HG03095 (cell line): ENCODE measurements at regions not wholly inside any gene's neighbourhood (a gene's known extent, or its start where the extent isn't known, plus 50 kb on each side); places are given as distances from the start of the nearest gene placed in this dataset.
"Not testable (repeated sequence)": the region's sequence is repeated elsewhere in the genome, so short reads cannot be mapped to it uniquely, and the experiment has no call there.

Experiments
- ATAC-seq: cut with Tn5 transposase; IDR thresholded peaks from one replicate; pipeline ENCODE4 v1.9.1; 2021; ENCODE audit warnings: moderate library complexity; ENCODE audit not compliant: unreplicated experiment

- no peak for ATAC-seq
Measured at GRCh38 chr5:42235241-42235640, 188.0 kb upstream of the GHR start.

DNA sequence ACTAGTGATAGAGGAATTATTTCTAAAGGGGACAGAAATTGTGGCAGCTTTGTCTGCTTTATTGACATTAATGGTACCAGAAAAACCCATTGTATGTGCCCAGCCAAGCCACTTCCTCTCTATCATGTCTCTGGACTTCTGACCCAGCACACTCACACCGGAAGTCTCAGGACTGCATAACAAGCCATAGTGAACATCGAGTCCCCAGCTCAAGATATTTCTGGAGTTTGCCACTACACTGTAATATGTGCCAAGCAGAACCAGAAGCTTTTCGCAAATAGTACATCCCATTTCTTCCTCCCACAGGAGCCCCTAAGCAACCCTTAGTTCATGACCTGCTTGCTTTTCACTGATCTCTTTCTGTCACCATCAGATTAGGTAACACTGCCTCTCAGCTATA lies 187.4 kb upstream of the GHR start:
- ATAC-seq: no peak

DNA sequence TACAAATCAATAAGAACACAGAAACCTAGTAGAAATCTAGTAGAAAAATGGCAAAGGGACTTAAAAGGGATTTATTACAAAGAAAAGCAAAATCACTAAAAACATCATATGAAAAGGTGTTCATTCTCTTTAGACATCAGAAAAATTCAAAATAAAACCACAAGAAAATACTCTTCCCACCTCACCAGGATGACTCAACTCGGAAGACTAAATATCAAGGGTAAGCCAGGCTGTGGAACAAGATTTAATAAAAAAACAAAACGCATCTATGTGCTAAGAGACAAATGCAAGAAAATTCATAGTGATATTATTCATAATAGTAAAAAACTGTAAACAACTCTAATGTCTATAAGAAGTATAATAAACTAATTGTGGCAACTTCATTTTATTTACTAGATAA lies 181.6 kb upstream of the GHR start:
- ATAC-seq: no peak

DNA sequence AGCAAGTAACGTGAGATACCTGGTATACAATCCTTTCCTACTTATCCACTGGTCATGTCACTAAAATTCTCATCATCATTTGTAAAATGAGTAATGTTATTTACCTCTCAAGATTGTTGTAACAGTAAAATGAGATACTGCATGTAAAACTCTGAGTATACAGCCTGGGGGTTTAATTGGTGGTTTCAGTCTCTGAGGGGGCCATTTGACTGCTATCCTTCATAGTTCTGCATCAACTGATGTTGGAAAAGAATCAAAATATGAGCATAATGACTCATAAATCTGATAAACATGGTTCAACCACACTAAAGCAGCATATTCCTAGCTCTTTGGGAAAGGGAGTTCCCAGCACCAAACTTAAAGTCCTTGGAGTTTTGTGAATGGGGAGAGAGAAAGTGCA lies 181.0 kb upstream of the GHR start:
- ATAC-seq: no peak

DNA sequence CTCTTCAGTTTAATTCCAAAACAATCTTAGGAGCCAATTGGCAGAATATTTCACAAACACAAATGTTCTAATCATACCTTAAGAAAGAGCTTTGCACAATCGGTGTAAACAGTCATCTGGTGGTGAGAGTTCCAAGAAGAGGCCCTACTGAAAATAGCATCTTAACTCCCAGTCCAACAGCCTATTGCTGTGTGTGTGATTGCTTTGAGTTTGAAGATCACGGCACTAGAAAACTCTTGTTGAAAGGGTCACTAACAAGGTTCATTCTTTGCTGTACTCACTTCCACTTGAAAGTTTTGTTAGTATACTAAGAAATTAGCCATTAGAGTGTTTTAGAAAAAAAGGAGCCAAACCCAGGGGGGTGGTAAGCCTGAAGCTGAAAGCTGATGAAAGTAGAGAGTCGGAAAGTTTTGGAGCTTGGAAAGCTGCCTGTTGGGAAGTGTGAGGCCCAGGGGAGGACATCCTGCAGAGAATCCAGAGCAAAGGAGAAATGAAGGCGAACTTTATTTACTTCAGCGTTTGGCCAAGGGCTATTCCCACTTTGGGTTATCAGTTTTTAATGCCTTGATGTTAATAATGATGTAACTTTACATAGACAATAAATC lies 180.3 kb upstream of the GHR start:
- no peak for ATAC-seq

- ATAC-seq: no peak
Measured at GRCh38 chr5:42252306-42252705, 170.9 kb upstream of the GHR start.

GRCh38 chr5:42259914-42260313 lies 163.3 kb upstream of the GHR start:
- not testable (repeated sequence) for ATAC-seq

DNA sequence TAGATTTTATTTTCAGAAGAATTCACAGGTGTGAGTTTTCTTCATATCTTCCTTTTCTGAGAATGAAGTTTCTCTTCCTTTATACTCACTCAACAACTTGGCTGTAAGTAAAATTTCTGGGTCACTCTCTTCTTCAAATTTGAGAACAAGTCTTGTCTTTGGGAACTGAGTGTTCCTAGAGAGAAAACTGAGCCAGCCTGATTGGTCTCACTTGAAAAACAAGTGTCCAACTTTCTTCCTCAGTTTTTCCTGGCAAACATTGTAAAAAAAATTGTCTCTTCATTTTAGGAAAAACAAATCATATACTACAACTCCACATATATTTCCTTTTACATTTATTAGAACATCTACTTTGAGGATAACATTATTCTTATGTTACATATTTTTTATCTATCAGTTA lies 156.1 kb upstream of the GHR start:
- no peak for ATAC-seq

- ATAC-seq: not testable (repeated sequence)
Measured at GRCh38 chr5:42268170-42268569, 155.1 kb upstream of the GHR start.

DNA sequence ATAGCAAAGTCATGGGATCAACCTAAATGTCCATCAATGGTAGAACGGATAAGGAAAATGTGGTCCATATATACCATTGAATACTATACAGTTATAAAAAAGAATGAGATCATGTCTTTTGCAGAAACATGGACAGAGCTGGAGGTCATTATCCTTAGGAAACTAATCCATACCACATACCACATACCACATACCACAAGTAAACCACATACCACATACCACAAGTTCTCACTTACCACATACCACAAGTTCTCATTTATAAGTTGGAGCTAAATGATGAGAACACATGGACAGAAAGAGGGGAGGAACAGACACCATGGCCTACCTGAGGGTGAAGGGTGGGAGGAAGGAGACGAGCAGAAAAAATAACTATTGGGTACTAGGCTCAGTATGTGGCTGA lies 154.6 kb upstream of the GHR start:
- ATAC-seq: no peak

DNA sequence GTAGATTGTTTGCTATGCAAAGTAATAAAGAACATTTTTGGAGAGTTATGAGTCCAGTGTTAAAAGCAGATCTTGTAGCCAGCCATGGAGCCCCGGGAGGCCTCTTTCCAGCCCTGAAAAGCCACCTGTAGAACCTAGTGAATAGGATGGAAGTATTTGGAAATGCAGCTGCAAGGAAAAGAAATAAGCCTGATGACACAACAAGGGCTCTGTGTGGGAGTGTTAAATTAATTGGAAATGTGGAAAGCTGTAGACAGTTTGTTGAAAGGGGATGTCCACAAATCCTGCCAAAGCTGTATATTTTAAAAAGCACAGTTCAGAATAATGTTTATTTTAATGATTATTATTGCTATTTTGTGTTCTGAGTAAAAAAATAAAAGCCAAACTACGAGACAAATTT lies 152.5 kb upstream of the GHR start:
- ATAC-seq: no peak

DNA sequence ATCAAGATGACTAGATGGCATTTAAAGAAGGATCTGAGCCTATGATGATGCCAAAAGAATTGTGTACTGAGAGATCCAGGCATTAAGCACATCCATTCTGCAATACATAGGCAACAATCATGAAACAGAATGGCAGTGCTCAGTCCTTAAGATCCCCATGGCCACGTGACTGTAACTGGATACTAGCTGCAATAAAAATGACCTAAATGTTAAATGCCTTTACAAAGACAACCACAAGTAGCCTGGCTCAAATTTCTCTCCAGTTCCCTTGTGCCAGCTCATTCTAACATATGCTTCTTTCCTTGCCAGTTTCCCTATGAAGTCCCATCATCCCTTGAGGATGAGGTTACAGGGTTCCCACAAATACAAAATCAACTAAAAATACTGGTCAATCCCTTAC lies 148.3 kb upstream of the GHR start:
- ATAC-seq: no peak

DNA sequence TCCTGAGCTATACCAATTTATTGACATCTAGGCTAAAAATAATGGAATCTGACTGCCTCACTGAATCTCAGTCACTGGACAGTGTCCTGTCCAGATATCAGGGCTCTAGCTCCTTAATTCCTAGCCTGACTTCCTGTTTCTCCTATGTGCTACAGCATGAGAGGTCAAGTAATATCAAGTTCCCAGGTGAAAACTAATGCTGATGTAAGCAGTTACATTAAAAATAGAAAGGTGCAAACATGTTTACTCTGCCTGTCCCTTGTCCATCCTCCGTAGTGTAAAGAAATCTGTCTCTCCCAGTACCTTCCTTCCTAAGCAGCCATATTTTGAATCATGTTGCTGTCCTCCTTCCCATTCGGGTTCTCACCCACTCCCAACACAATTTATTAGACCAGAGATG lies 145.9 kb upstream of the GHR start:
- ATAC-seq: no peak

DNA sequence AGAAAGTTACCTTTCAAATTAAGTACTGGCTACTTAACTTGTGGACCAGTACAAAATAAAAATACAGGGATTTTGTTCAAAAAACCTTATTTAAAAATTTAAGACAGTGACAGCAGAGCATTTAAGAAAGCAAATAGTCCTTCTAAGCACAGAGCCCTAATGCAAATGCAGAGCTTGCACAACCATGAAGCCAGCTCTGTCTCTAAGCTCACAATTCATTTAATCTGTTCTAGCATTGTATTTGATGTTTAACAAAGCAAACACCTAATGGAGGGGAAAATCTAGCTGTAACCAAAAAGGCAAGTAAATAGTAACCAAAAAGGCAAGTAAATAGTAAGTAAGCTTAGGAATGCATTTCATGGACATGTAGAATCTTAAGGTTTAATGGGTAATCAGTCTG lies 138.7 kb upstream of the GHR start:
- no peak for ATAC-seq

GRCh38 chr5:42285230-42285629 lies 138.0 kb upstream of the GHR start:
- no peak for ATAC-seq

- no peak for ATAC-seq
Measured at GRCh38 chr5:42300496-42300895, 122.7 kb upstream of the GHR start.

GRCh38 chr5:42301349-42301748 lies 121.9 kb upstream of the GHR start:
- no peak for ATAC-seq

- ATAC-seq: no peak
Measured at GRCh38 chr5:42302186-42302585, 121.1 kb upstream of the GHR start.

GRCh38 chr5:42306287-42306686 lies 117.0 kb upstream of the GHR start:
- no peak for ATAC-seq

DNA sequence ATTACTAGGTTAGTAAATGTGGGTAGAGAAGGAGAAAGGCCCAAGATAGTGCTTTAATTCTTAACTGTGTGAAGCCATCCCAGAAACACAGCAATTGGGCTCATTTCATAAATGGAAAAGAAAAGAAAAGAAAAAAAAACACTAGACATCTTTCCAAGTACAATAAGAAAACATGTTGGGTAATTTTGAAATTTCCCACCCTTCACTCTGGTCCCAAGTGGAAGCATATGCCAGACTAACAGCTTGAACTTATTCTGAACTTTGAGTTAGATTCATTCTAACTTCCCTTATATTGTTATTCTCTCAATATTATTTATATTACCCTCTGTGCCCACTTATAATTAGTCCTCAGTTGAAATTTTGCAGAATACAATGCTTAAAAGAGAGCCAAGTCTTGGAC lies 113.4 kb upstream of the GHR start:
- ATAC-seq: no peak

DNA sequence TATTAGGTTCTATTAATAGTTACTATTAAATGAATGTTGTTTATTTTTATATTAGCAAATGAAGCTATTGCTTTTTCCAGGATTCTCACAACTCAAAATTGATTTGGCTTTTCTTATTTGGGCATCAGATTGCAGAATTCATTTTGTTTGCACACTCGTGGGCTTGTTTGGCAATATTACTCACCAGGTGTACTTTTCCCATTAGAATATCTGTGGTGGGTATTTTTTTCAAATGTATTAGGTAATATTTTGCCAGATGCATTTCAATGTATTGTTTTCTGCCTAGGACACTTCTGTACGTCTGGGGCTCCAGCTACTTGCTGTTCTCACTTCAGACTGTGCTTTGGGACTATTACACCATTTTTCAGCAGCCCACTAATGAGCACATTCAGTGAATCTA lies 108.0 kb upstream of the GHR start:
- ATAC-seq: no peak

DNA sequence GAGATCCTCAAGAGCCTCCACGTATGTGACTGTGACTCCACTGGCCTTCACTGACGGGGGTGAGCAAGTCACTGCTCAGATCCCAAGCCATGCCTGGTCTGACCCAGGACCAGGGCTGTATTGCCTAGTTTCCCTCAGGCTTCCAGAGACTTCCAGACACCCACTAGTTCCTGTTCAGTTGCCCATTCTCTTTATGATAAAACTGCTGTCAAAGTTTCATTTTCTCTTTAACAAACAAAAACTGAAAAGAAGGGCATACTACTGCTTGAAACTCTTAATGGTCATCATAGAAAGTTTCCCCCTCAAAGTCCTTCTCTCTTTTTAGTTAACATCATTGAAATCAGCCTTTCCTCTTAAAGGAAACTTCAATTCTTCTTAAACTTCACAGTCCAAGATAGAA lies 105.7 kb upstream of the GHR start:
- no peak for ATAC-seq

- not testable (repeated sequence) for ATAC-seq
Measured at GRCh38 chr5:42319546-42319945, 103.7 kb upstream of the GHR start.

- ATAC-seq: no peak
Measured at GRCh38 chr5:42321785-42322184, 101.5 kb upstream of the GHR start.
